HG03575 (cell line): ENCODE measurements at regions not wholly inside any gene's neighbourhood (a gene's known extent, or its start where the extent isn't known, plus 50 kb on each side); places are given as distances from the start of the nearest gene placed in this dataset.

ENCODE experiments used
- ATAC-seq: cut with Tn5 transposase; IDR thresholded peaks from one replicate; pipeline ENCODE4 v1.9.1; 2021; ENCODE audit not compliant: unreplicated experiment, insufficient number of reproducible peaks, low FRiP score; ENCODE audit errors: extremely low read depth

DNA sequence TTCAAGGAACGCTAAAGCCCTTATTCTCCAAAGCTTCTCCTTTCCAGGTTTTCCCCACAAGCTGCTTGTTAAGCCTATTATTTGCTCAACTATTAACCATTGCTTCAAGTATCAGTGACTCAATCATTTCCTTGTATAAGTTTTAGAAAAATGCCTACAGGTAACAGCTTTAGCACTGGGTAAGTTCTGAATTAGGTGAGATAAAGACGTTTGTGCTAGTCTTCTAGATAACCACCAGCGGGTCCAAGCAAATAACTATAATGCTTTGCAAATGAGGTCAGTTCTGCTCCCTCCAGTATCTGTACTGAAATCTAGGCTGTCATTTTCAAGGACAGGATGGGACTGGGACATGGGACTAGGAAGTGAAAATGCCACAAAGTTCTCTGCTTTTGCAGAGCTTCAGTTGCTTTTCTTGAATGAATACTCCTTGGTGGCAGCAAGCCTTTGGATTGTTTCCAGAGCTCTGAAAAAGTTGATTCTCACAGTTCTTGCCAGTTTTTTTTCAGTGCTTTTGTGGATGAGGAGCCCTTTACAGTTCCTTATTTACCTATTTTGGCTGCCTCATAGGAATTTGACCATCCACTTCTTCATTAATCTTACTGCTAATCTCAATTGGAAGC lies 1487.7 kb downstream of the EFNB2 start:
- ATAC-seq, result no peak

DNA sequence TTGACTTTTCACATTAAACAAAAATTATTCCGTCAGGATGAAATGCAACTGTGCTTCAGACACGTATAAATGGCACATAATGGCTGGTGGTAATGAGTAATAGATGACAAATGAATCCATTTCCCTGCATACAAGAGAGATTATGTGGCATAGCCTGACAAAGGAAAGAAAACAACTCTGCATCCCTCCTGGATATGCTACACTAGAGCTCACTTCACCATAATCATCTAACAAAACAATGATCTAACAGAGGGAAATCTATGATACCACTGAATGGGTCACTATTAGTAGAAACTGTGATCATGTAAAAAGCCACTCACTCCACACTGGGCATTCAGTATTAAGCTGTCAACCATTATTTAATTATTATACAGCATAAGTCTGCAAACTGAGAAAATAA lies 1498.4 kb downstream of the EFNB2 start:
- no peak for ATAC-seq

DNA sequence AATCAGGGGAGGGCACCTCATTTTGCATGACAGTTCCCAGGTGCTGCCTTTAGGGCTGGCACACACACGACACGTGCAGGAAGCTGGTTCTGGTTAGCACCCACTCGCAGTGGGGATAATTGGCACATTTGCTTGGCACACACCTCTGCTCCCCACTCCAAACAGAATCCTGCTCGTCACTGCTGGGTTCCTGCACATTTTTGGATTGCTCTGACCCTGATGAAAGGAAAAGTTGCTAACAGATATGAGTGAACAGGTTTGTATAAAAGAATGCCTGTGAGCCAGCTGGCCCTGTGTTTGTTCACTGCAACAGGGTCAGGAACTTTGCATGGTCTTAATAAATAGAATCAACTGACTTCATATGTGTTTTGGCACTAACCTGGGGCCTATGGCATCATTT lies 1500.4 kb downstream of the EFNB2 start:
- no peak for ATAC-seq

DNA sequence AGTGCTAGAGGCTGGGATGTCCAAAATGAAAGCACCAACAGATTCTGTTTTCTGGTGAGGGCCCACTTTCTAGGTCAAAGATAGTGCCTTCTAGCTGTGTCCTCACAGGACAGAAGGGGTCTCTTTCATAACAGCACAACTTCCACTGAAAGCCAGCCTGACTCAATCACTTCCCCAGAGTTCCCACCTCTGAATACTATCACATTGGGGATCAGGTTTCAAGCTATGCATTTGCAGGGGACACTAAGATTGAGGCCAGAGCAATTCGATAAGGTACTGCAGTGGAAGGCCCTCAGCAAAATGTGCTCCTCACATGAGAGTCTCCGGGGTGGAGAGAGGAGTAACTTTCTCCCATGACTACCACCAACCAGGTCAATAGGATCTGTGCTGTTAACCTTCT lies 1501.5 kb downstream of the EFNB2 start:
- ATAC-seq, result no peak

DNA sequence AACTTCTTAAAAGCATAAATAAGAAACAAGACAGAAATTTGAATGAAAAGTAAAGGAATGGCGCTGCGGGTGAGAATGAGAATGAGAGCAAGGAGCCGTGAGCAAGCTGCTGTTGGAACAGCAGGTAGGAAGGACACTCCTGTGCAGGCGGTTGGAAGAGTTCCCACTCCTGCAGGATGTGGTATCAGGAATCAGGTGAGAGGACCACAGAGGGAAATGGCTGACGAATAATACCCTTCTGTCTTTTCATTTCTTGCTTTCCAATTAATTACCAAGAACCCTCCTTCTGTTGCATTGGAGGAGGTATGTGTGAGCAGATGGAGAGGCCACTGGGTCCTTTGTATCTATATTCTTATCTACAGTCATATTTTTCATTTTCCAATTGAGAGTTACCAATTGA lies 1504.2 kb downstream of the EFNB2 start:
- no peak for ATAC-seq

DNA sequence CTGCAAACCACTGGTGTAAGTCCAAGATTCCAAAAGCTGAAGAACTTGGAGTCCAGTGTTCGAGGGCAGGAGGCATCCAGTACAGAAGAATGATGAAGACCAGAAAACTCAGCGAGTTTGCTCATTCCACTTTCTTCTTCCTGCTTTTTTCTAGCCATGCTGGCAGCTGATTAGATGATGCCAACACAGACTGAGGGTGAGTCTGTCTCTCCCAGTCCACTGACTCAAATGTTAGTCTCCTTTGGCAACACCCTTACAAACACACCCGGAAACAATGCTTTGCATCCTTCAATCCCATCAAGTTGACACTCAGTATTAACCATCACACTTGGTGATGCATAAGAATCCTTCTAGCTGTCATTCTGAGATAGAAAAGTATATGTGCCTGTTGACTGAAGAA lies 1504.6 kb downstream of the EFNB2 start:
- ATAC-seq, result no peak

DNA sequence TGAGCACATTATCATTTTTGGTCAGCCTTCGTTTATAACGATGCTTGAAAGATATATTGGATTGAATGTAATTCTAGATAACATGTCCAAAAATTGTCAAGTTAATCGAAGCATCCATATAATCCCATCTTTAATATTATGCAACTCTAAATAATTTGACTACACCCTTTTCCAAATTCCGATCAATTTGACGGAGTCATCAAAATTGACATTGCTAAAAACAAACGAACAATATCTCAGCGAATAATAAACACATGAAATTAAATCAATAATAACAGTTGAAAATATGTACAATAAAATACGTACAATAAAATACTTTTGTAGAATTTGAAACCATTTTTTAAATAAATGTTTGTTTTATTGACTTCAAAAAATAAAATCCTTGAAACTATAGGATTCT lies 1516.4 kb downstream of the EFNB2 start:
- no peak for ATAC-seq

DNA sequence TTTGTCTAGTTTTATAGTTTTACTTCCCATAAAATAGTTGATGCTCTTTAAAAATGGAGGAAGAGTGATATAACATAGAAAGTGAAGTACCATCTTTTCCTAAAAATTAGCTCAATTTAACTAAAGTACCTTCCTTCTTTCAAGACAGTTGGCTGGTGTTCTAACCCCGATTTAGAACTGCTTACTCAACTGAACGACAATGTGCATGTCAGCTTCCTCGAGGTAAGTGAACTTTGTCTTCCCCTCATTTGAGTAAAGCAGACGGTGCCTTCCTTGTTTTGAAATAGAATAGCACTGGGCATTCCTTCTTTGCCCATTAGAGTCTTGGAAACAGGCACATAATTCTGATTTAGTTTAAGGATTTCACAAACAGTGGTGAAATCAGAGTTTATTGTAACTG lies 1519.2 kb downstream of the EFNB2 start:
- ATAC-seq, result no peak

DNA sequence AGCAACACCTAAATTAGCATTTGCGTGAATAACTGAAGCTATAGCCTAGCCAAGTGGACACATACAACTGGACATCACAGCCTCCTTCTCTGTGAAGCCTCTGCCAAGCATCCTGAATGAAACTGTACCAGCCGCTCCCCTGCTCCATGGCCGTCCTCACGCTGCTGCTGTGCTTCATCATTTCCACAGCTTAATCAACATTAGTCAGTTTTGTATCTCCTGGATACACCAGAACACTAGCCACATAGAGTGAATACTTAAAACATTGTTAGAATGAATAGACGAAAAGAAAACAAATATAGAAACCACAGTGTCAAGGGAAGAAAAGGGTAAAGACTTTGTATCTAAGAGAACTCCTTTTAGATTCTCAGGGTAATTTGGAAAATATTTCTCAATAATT lies 1526.9 kb downstream of the EFNB2 start:
- no peak for ATAC-seq

DNA sequence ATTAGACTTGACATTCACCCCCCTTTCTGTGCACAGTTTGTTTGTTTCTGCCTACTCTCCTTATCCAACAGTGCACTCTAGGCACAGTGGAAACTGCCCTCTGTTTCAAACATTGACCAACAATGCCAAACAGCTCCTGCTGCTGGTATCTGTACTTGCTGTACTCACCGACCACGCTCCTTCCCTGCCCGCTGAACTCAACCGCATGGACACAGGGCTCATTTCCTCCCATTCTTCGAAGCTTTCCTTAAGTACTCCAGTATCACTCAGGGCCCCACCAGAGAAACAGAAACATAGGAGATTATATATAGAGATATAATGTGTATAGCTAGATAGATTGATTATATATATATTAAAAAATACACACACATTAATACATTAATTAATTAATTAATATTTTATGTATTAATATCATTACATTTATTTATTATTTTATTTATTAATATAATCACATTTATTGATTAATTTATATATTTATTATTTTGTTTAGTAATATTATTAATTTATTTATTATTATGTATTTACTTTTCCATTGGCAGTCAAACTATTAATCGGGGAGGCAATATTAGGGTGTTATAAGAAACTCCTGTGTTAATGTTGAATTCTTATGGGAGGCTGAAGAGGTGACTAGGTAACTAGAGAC lies 1528.2 kb downstream of the EFNB2 start:
- ATAC-seq, result no peak

DNA sequence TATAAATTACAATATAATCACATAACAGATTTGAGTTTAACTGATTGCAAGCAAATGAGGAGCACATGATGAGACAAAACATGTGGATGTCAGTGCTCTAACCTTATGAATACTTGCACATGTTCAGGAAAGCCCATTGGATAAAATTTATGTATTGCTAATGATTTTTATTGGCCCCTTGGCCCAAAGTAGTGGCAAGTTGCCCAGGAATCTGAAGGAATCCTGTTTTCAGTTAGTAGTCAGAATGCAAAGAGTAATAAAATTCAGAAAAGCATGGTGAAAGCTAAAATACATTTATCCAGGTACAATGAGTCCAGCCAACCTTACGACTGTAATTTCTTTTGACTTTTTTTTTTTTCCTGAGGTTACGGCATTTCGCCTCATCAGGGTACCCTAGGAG lies 1539.4 kb downstream of the EFNB2 start:
- no peak for ATAC-seq

DNA sequence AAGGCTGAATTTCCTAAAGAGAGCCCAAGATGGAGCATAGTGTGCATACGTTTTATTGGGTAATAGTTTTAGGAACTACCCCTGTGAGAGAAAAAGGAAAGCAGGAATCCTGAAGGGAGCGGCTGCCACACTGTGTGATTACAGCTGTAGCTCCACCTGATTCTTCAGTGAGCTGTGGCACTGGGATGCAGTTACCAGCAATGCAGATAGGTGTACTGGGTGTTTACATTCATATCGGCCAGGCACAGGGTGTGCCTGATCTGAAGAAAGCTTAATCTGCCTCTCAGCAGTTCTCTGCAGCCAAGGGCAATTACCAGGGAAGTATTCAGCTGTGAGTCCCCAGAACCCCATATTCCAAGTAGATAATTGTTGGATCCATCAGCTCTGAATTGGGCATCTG lies 1541.8 kb downstream of the EFNB2 start:
- no peak for ATAC-seq

DNA sequence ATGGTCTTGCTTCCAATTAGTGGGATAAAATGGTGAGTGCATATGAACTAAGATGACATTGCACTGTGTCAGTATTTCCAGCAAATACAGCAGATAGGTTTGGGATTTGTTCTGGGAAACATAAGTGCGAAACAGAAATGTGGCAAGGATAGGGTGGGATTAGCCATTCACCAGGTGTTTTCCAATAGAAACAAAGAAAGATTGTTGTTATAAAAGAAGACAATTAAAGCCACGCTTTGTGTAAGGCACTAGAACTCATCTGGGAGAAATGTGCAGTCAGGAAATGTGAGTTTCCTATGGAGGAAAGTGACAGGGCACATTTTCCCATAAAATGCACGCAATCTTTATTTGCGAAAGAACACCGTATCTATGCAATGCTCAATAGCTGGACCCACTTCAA lies 1547.8 kb downstream of the EFNB2 start:
- ATAC-seq, result no peak

DNA sequence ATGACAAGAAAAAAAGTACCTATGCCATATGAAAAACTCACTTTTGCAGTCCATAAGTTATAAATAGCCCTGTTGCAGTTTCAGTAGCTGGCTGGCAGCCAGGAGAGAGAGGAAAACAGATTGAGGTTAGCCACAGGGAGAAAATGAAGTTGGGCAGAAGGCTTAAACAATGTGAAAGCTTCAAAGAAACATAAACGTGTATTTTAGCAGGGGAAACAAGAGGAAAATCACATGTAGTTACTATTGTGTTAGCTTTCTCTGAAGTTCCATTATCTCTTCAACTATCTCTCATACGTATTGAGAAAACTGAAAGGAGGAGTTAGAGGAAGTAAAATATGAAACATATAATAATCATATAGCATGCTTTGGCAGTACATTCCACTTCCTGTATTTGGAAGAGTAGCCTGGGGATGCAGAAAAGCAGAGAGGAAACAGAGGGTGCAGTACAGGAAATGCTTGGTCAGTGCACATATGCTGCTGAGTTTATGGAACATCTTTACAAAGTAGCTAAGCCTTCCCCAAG lies 1551.1 kb downstream of the EFNB2 start:
- peak; percentile 77 for ATAC-seq

DNA sequence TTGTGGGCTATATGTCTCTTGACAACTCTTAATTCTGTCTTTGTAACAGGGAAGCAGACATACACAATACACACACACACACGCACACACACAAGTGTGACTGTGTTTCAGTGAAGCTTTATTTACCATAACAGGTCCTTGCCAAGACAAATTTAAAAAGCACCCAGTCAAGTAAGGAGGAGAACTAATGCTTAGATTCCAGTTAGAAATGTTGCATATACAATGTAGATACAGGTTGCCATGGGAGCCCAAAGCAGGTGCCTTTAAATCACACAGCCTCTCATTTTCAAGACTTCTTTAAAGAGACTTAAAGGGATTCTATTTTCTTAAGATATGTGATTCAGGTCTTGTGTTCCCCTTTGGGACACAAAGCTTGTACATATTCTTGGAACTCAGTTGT lies 1551.9 kb downstream of the EFNB2 start:
- no peak for ATAC-seq

DNA sequence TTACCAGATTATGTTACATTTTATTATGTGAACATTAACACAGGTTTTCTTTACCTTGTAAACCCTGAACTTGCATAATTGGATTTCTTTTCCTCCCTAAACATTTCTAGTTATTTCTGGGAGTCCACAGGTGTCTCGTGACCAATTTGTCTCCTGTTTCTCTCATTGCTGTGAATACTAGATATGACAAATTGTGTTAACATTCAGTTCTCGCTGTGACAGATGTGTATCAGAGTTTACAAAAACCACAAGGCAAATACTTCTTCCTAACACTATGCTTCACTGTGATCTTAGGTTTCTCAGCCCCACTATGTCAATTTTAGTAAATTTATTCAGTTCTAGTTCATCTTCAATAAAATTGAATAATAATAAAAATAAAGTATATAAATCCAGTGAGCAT lies 1554.9 kb downstream of the EFNB2 start:
- ATAC-seq, result no peak

DNA sequence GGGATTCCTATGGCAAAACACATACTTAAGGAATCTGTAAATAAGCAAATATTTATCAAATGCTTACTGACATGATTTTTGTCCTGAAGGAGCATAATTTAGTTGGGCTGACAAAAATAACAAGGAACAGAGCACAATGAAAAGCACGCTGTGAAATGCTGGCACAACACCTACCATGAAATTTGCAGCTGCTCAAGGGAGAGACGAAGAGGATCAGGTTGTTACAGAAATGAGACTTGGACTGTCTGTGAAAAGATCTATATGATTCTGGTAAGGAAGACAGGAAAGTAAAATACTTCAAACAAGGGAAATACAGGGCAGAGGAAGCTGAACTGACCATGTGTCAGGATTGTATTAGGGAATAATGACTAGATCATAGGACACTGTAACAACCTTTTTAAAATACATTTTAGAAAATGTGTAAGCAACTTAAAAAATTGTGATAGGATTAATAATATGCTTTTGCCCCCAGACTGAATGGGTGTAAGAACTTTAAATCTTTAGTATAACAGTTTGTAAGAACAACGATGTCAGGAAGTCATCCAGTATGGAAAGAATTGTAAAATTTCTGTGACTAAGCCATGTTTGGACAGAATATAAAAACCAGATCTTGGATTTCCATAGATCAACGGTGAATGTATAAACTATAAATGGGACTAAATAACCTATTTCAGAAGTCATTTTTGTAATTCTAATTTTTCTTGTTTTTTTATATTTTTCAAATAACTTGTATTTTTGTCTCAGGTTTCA lies 1556.0 kb downstream of the EFNB2 start:
- no peak for ATAC-seq

DNA sequence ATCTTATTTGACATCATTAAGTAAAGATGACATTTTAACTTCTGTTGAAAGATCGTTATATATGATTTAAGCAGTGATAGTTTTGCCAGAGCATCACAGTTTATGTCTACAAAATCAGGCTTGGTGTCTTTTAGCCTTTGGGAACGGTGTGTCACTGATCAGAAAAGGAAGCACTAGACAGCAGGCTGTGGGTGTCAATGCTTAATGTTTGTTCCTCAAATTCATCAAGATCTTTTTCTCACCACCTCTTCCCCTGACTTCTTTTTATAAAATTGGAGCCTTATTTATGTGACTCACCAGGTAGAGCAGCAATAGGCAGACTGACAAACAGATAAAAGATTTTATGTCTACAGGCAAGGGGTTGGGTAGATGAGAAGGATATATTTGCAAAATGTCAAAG lies 1558.5 kb downstream of the EFNB2 start:
- no peak for ATAC-seq

DNA sequence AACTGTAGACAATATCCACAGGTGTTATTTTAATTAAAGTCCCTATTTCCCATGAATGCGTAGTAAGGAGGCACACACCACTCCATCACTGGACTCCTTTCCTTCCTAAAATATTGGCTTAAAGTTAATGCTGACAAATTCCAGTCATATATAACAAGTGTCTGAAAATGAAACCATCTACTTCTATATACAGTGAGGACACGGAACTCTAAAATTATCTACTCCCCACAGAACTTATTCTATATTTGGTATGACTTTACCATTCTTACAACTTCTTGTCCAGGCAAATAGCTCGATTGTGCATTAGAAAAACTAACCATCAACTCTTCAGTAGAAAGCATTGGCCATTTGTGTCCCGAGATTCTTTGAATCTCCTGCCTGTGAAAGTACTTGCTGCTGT lies 1560.2 kb downstream of the EFNB2 start:
- ATAC-seq, result peak; percentile 63

DNA sequence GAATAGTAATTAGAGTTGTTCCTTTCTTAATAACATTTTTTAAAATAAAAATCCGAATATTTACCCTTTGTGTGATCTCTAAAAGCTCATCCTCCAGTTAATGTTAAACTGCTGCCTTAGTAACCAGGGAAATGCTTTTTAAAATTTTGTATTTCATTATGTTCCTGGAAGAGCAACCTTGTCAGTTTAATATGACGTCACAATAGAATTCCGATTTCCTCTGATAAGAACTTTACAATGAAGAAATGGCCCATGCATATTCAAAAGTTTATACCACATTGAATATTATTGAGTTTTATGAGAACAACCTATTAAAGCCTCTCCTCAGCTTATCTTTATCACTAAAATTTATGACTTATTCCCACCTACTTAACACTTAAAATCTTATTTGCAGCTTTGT lies 1566.6 kb downstream of the EFNB2 start:
- no peak for ATAC-seq
